SKM-1 (cell line): ENCODE measurements at regions not wholly inside any gene's neighbourhood (a gene's known extent, or its start where the extent isn't known, plus 50 kb on each side); places are given as distances from the start of the nearest gene placed in this dataset.
"Not testable (repeated sequence)": the region's sequence is repeated elsewhere in the genome, so short reads cannot be mapped to it uniquely, and the experiment has no call there.

Source experiments
- DNase-seq: peaks from one replicate; lab custom pipeline; 2025; ENCODE audit not compliant: unreplicated experiment; lab: John Stamatoyannopoulos, UW

DNA sequence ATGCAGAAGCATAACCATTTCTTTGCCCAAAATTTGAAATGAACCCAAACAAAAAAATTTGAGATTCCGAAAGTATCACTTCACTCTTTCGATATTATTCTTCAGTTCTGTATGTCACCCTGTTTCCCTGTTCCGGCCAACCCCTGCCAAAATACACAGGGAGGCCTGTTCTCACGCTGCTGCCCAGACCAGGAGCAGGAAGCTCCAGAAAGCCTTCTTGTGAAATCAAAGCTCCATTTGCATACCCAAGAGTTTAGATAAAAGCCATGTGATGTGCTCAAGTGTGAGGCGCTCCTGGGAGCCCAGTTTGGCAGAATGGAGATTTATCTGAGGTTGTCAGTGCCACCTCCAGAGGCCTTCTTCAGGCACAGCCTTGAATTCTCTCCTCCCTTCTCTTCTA lies 236.2 kb downstream of the FGFR2 start:
- no peak for DNase-seq

DNA sequence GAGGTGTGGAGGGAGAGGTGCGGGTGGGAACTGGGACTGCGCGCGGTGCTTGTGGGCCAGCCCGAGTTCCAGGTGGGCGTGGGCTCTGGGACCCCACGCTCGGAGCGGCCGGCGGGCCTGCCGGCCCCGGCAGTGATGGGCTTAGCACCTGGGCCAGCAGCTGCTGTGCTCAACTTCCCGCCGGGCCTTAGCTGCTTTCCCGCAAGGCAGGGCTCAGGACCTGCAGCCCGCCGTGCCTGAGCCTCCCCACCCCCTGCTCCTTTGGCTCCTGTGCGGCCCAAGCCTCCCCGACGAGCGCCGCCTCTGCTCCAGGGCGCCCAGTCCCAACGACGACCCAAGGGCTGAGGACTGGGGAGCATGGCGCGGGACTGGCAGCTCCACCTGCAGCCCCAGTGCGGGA lies 232.7 kb downstream of the FGFR2 start:
- no peak for DNase-seq

DNA sequence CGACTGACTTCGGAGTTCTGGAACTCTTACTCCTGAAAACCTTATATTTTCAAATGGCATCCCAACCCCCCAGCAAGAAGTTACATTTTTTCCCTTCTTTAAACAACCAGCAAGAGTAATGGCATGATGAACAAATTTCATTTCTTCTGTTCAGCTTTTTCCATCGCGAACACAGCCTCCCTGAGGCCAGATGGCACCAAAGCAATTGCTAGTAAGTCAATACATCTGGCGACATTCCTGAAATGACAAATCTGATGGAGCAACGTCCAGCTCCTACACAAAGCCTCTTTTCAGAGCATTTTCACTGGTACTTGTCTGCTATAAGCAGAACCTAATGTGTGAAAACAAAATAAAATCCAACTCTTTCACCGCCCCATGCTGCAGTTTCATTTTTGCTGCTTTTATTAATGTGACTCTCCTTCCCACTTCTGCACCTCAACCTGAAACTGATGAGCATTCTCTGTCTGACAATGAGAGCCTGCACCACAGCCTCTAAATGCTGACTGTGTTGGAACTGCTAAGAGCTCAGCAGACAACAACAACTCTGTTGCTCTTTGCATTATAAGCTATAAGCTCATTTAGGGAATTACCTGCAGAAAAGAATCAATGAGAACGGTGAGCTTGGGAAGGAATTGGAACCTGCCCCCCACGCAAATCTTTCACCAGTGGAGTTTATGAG lies 229.8 kb downstream of the FGFR2 start:
- no peak for DNase-seq

DNA sequence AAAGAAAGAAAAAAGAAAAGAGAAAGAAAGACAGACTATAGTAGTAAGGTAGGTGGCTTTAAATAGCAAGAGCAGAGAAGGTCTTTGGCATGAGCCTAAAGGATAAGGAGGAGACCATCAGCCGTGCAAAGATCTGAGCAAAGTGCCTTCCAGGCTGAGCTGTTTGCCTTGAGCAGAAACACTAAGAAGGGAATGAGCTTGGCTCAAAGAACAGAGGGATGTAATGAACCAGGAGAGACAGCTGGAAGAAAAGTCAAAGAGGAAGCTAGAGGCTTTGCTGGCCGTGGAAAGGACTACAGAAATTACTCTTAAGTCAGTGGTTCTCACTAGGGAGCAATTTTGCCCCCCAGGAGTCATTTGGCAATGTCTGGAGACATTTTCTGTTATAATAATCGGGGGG lies 228.6 kb downstream of the FGFR2 start:
- DNase-seq = no peak

DNA sequence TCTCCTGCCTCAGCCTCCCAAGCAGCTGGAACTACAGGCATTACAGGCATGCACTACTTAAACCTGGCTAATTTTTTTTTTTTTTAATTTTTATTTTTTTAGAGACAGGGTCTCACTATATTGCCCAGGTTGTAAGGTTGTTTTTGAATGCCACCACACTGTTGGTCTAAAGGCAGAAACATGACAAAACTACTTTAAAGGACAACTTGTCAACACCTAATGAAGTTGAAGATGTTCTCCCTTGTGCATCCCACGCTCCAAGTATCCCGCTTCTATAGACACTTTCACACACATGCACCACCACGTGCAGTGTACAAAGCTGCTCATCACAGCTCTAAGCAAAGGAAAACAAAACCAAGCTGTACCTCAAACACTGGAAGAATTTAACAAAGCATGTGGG lies 226.4 kb downstream of the FGFR2 start:
- DNase-seq = no peak

DNA sequence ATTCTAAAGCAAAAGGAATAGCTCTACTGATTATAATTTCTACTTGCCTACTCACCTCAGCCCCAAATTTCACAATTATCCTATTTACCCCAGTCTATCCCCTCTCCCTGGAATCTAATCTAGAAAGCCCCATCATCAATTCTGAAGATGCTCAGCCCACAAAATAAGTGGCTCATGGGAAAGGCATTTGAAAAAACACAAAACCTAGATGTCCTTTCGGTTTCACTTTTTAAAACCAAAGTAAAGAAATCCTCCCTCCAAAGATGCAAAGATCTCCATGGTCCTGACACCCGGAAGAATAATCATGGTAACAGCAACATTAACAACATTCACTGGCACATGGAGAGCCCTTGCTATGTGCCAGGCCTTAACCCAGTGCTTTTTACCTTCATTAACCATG lies 224.8 kb downstream of the FGFR2 start:
- no peak for DNase-seq

DNA sequence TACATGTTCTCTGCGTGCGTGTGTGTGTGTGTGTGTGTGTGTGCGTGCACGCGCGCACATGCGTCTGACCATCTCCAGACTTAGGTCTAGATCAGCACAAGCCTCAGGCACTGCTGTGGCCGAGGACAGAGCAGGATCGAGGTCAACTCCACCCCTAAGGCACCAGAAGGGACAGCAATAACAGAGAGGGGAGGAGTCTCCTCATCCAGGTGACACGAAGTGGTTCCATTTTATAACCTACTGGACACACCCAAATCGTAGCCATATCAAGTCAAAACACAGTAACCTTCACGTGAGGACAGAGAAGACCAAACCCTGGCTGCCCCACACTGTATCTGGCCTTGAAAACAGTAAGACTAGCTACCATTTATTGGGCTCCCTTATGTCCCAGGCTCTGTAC lies 224.1 kb downstream of the FGFR2 start:
- no peak for DNase-seq

DNA sequence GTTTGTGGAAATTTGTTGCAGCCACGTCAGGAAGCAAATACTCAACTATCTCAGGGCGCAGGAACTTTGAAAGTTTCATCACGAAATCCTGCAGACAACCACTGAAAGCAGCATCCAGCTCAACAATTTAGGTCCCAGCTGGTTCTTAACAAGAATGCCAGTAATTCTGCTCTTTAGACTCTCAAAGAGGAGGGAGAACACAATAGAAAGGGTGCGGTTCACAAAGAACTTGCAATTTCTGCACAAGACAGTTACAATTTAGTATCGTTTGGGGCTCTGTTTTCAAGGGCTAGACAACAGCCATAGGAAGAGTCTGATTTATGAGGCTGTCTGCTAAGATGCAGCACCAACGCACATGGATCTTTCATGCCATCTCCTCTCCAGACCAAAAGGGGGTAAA lies 223.1 kb downstream of the FGFR2 start:
- no peak for DNase-seq

DNA sequence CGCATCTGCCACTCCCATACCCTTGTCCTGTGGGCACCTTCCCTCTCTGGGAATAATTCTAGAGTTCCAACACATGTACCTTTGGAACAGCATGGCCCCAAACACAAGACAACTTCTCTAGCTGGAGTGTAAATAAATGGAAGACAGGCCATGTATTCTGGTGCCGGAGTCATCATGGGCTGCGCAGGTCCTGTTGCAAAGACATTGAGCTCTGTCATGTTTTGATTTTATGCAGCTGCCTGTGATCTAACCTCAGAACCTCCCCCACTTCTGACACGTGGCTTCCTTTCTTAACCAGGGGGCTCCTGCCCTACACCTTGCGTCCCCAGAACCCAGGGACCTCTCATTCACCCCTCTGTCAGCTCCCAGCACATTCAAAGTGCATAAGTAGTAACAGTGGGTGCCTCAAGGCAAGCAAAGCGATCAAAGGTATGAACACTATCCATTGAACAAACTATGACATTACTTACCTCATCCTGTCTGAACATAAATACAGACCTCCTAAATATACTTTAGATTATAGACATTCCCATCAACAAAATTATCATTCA lies 219.9 kb downstream of the FGFR2 start:
- no peak for DNase-seq

DNA sequence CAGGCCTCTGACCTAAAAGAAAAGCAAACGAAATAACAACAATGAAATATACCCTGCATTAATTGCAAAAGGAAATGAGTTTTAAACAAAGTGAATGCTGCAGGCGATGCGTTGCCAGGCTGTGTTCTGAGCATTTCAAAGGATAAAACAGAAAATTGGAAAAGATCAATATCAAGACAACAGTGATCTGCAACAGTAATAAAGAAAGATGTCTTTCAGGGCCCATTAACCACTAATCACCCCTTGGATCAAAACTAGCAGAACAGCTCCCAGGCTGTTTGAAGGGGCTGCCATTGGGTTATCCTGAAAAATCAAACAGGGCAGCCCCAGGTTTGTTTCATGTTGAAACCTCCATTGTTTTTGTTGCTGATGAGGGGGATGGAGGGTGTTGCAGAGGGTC lies 219.2 kb downstream of the FGFR2 start:
- no peak for DNase-seq

DNA sequence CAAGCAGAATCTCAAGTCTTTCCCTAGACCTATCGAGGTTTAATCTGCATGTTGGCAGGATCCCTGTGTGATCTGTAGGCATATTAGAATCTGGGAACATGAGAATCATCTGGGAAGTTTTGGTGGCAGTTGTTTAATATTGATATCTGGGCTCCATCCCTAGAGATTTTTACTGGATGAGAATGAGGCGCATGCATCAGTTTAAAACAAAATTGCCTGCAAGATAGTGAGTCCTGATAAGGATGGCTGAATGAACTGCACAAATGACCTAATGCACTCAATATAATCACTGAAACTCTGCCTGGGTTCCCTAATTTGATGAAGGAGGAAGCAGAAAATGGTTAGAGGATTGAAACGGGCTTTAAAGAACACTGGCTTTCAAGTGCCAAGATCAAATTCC lies 218.0 kb downstream of the FGFR2 start:
- no peak for DNase-seq

DNA sequence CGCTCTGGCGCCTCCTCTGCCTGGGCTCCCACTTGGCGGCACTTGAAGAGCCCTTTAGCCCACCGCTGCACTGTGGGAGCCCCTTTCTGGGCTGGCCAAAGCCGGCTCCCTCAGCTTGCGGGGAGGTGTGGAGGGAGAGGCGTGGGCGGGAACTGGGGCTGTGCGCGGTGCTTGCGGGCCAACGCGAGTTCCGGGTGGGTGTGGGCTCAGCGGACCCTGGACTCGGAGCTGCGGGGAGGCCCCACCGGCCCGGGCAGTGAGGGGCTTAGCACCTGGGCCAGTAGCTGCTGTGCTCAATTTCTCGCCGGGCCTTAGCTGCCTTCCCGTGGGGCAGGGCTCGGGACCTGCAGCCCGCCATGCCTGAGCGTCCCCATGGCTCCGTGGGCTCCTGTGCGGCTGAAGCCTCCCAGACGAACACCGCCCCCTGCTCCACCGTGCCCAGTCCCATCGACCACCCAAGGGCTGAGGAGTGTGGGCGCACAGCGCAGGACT lies 216.2 kb downstream of the FGFR2 start:
- DNase-seq = not testable (repeated sequence)

DNA sequence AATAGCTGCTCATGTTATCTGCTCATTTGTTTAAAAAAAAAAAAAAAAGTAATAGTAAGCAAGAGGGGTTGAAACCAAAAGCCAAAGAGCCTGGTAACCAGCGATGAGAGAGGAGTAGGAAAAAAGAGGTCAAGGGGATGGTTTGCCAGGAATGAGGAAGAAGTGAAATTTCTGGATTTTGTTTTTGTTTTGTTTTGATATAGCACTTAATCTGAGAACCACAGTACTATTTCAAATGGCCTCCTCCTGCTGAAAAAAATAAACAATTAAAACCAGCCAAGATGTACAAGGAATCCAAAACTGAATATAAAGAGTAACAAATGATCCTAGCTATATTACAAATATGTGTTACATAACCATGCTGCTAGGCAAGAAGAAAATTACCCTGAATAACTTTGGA lies 213.1 kb downstream of the FGFR2 start:
- DNase-seq = no peak

DNA sequence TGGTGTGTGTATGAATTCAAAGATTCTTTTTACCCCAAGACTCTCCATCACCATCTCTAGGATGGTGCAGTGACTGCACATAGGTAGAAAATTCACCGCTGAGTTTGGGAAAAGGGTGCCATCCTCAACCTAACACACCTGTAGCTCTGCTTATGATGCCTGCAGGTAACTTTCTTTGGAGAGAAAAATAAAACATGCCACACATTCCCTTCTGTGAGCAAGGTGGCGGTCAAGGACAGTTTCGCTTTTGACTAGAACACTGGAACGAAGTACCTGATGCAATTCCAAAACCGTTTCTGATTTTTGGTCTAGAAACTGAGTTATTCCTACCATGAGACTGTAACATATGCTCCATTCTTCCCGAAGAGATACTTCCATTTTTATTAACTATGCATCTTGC lies 205.6 kb downstream of the FGFR2 start:
- no peak for DNase-seq

DNA sequence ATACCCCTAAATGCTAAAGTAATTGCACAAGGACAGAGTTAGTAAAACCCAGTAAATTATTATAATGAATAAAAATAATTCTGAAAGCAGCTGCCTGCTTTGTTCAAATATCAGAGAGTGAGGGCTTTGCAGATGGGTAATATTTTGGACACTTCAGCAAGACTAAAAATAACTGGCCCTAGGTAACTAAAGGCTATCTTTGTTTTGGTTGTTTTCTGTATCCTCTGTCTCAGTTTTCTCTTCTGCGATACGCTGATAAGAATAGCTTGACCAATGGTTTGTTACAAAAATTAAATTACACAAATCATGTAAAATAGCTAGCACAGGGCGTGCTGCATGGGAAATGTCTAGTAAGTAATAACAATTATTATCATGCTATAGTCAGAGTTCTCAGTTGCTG lies 204.7 kb downstream of the FGFR2 start:
- no peak for DNase-seq

DNA sequence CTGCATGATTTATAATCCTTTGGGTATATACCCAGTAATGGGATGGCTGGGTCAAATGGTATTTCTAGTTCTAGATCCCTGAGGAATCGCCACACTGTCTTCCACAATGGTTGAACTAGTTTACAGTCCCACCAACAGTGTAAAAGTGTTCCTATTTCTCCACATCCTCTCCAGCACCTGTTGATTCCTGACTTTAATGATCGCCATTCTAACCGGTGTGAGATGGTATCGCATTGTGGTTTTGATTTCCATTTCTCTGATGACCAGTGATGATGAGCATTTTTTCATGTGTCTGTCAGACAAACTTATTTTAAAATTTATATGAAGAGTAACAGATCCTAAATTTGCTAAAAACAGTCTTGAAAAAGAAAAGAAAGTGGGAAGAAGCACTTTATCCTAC lies 197.7 kb downstream of the FGFR2 start:
- not testable (repeated sequence) for DNase-seq

DNA sequence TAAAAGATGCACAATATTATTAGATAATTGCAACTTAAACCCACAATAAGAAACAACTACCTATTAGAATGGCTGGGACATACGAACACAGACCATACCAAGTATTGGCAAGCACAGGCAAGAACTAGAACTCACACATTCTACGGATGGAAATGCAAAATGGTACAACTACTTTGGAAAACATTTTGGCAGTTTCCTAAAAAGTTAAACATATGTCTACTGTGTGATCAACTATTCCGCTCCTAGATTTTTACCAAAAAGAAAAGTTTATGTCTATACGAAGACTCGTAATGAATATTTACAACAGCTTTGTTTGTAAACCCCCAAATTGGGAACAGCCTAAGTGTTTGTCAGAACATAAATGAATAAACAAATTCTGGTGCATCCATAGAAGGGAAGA lies 194.7 kb downstream of the FGFR2 start:
- DNase-seq = no peak

DNA sequence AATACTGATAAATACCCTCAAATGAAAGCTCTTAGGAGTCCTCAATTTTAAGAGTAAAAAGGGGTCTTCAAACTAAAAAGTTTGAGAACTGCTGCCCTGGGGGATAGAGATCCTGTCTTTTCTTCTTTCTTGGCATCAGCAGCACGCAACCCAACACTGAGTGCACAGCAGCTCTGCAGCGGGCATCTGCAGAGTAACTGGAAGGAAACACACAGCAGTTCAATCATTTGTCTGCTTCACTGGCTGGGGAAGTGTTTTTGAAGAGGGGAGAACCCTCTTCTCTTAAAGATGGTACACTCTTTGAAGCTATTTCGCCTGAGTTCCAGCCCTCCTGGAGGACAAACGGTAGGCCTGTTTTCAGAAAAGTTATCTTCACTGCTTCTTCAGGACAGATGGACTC lies 193.6 kb downstream of the FGFR2 start:
- DNase-seq = no peak

DNA sequence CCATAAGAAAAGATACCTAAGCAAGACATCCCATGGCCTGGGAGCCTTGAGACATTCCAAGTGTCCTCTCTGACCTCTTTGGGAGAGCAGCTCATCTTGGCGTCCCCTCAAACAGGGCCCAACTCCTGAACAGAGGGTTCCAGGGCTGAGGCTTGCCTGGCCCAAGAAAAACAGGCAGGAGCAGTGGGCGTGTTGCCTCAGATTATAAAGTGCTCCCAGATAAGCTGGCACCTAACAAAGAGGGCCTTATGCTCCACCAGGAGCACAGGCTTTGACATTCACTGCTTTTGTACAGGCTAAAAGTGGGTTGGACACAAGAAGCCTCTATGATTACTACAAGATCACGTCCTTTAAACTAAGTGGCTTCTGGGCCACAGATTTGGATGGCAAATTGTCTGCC lies 193.1 kb downstream of the FGFR2 start:
- DNase-seq = no peak

DNA sequence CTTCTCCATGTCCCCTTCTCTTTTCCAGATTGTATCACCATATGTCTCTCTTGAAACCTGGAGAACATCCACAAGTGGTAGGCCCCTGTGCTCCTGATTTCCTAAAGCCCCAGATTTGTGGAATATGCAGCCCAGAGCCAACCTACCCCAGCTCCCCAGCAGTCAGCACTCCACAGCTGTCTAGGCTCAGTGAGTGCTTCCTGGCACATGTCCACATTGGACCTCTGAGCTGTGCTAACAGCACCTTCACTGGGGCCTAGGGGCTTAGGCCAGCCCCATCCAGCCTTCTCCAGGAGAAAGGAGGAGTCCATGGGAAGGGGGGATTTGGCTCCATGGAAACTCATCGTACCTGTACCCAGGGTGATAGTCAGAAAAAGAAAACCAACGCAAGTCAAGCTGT lies 192.7 kb downstream of the FGFR2 start:
- DNase-seq = no peak

DNA sequence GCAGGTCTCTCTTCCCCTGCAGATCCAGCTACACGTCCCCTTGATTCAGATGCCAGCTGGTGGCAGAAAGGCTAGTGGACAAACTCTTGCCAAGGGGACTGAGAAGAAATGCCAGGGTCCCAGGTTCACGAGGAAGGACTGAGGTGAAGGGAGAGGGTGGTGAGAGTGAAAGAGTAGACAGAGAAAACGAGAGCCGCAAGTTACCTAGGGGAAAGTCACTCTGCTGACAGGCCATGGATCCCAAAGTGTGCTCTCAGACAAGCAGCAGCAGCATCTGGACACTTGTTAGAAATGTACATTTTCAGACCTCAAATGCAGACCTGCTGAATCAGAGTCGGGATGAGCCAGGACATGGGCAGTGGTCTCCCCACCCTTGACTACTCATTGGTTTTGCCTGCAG lies 192.3 kb downstream of the FGFR2 start:
- DNase-seq = no peak

DNA sequence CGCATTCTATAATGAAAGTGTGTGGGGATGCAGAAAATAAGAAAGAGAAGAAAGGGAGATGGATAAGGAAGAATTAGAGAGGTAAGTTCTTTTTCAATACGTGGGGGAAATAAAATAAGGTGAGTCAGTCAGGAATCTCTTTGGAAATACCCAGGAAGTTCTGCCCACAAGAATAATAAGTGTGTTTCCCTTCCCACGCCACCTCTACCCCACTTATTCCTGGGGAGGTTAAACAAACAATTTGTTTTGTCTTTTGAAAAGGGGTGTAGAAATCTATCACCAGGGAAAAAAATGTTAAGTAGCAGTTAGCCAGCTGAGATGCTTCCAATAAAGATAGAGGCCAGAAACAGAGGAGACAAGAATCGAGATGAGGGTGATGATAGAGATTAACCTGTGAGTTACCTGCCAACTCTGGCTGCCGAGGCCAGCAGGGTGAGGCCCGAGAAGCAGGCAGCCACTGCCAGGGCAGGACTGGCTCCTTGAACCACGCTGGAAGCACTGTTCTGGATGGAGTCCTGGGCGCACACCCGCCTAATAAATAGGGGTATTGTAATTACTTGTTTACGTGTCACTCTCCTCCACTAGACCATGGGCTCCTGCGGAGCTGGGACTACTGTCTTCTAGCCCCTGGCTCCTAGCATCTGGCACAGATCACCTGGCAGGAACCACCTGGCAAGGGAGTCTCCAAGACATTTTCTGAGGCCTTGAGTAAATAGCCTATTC lies 191.3 kb downstream of the FGFR2 start:
- DNase-seq = no peak
